GM23338 (cell line): ENCODE measurements at regions not wholly inside any gene's neighbourhood (a gene's known extent, or its start where the extent isn't known, plus 50 kb on each side); places are given as distances from the start of the nearest gene placed in this dataset.

Experiments
- ATAC-seq: fragments of 200-7000 bp; cut with Tn5 transposase; 3 replicates; pipeline ENCODE4 v1.9.1; 2020
- DNase-seq: peaks from one replicate; pipeline ENCODE4 v3.0.0-alpha.2; 2015; ENCODE audit warnings: low spot score
- H2AFZ ChIP-seq: fragments of 200-600 bp; sonication (generic); 2 replicates; pipeline ENCODE4 v1.8.0; 2016; ENCODE audit warnings: antibody characterized with exemption, mild to moderate bottlenecking, moderate library complexity
- H3F3A ChIP-seq: fragments of 200-600 bp; sonication (generic); replicated peaks from 2 replicates; pipeline ENCODE4 v1.8.0; 2017; ENCODE audit warnings: antibody characterized with exemption, mixed run types, low read depth
- H3K27ac ChIP-seq: fragments of 200-600 bp; sonication (generic); 2 replicates; pipeline ENCODE4 v1.6.1; 2016; ENCODE audit warnings: low read depth
- H3K27me3 ChIP-seq: fragments of 200-600 bp; sonication (generic); 2 replicates; pipeline ENCODE4 v1.8.0; 2016; ENCODE audit warnings: mild to moderate bottlenecking, mixed run types, moderate library complexity; ENCODE audit not compliant: insufficient read depth
- H3K36me3 ChIP-seq: fragments of 200-600 bp; sonication (generic); 2 replicates; pipeline ENCODE4 v1.8.0; 2016; ENCODE audit warnings: mild to moderate bottlenecking; ENCODE audit not compliant: insufficient read depth
- H3K4me1 ChIP-seq: fragments of 200-600 bp; sonication (generic); 2 replicates; pipeline ENCODE4 v1.8.0; 2016; ENCODE audit warnings: mild to moderate bottlenecking, moderate library complexity; ENCODE audit not compliant: insufficient read depth
- H3K4me2 ChIP-seq: fragments of 200-600 bp; sonication (generic); 2 replicates; pipeline ENCODE4 v1.7.1; 2017; ENCODE audit warnings: mixed run types
- H3K4me3 ChIP-seq: fragments of 200-600 bp; sonication (generic); 2 replicates; pipeline ENCODE4 v1.6.1; 2016; ENCODE audit warnings: mixed run types
- H3K79me2 ChIP-seq: fragments of 200-600 bp; sonication (generic); replicated peaks from 2 replicates; pipeline ENCODE4 v1.8.0; 2017; ENCODE audit warnings: mild to moderate bottlenecking; ENCODE audit not compliant: insufficient read depth
- H3K9me2 ChIP-seq: fragments of 200-600 bp; sonication (generic); 2 replicates; pipeline ENCODE4 v1.8.0; 2017; ENCODE audit not compliant: insufficient read depth
- H4K20me1 ChIP-seq: fragments of 200-600 bp; sonication (generic); replicated peaks from 2 replicates; pipeline ENCODE4 v1.8.0; 2017; ENCODE audit warnings: mild to moderate bottlenecking; ENCODE audit not compliant: insufficient read depth
- H3K27ac Mint-ChIP-seq: 2 replicates; pipeline ENCODE4 v1.8.0; 2020; ENCODE audit warnings: inconsistent platforms, mild to moderate bottlenecking, moderate library complexity, mixed read lengths
- H3K27me3 Mint-ChIP-seq: 3 replicates; pipeline ENCODE4 v1.8.0; 2022; ENCODE audit warnings: low read depth, mild to moderate bottlenecking, moderate library complexity, mixed read lengths, inconsistent platforms; ENCODE audit not compliant: insufficient read depth, poor library complexity
- H3K36me3 Mint-ChIP-seq: 3 replicates; pipeline ENCODE4 v1.8.0; 2021; ENCODE audit warnings: low read depth, mild to moderate bottlenecking, inconsistent platforms, moderate library complexity, mixed read lengths
- H3K4me1 Mint-ChIP-seq: 3 replicates; pipeline ENCODE4 v1.8.0; 2020; ENCODE audit warnings: mild to moderate bottlenecking, inconsistent platforms, mixed read lengths
- H3K4me3 Mint-ChIP-seq: 3 replicates; pipeline ENCODE4 v1.8.0; 2021; ENCODE audit warnings: moderate library complexity, mild to moderate bottlenecking, inconsistent platforms, mixed read lengths
- H3K9me3 Mint-ChIP-seq: 3 replicates; pipeline ENCODE4 v1.8.0; 2020; ENCODE audit warnings: moderate library complexity, mild to moderate bottlenecking, inconsistent platforms, mixed read lengths
- CREB1 ChIP-seq: fragments of 250-450 bp; sonication (Bioruptor Pico); IDR thresholded peaks from 2 replicates; pipeline ENCODE4 v1.5.0; 2020; ENCODE audit warnings: low read depth, mild to moderate bottlenecking, moderate library complexity
- CTCF ChIP-seq, 2 experiments: fragments of 200-600 bp in 1 of 2; sonication (generic) in 1 of 2; conservative IDR thresholded peaks; 2 replicates each; pipeline versions ENCODE4 v1.5.1 to v1.6.1; 2016 to 2017; ENCODE audit warnings: antibody characterized with exemption in 2 of 2, low read depth in 2 of 2, mild to moderate bottlenecking in 2 of 2, moderate library complexity in 1 of 2
- ETS1 ChIP-seq: IDR thresholded peaks from 2 replicates; pipeline ENCODE4 v1.6.1; 2016; ENCODE audit warnings: antibody characterized with exemption
- NANOG ChIP-seq: IDR thresholded peaks from 2 replicates; pipeline ENCODE4 v1.6.1; 2016; ENCODE audit warnings: antibody characterized with exemption, borderline replicate concordance
- POLR2AphosphoS5 ChIP-seq: IDR thresholded peaks from 2 replicates; pipeline ENCODE4 v1.6.1; 2016; ENCODE audit warnings: antibody characterized with exemption, low read depth
- STAT1 ChIP-seq: IDR thresholded peaks from one replicate; pipeline ENCODE4 v1.6.1; 2016; ENCODE audit warnings: antibody characterized with exemption; ENCODE audit not compliant: unreplicated experiment
- ZNF331 ChIP-seq: fragments of 250-450 bp; sonication (Bioruptor Pico); IDR thresholded peaks from 2 replicates; pipeline ENCODE4 v1.5.0; 2020; ENCODE audit warnings: low read depth, mild to moderate bottlenecking, moderate library complexity
- ZNF462 ChIP-seq: fragments of 250-450 bp; sonication (Bioruptor Pico); IDR thresholded peaks from 2 replicates; pipeline ENCODE4 v1.5.0; 2020; ENCODE audit warnings: mild to moderate bottlenecking, moderate library complexity
- TF ChIP-seq, protein P1 (sequence below): IDR thresholded peaks from one replicate; pipeline ENCODE4 v1.6.1; 2018; ENCODE audit warnings: antibody characterized with exemption; ENCODE audit not compliant: unreplicated experiment

DNA sequence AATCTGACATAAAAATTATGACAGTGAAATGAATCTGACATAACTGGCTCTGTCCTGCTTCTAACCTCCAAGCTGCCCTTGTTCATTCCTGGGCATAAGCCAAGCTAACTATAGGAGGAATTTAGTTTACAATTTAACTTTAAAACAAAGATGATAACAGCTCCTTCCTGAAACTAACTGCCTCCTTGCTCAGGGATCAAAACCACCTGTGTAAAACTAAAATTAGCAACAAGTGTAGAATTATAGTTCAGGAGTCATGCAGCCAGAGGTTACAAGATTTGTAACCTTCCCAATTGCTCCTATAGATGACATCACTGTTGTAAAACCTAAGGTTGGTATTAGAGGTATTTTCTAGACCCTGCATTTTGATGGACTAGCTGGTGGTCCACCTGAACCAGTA, 256.4 kb upstream of the POM121L12 start:
- Mint-ChIP-seq H3K27me3 (no peaks in the 10 kb centered on the region), H3K4me3 (no peak overlapping the region), H3K27ac (no peak overlapping the region), H3K36me3 (no peaks in the 10 kb centered on the region), H3K9me3 (no peaks in the 10 kb centered on the region), H3K4me1 (no peaks in the 10 kb centered on the region; the same call in 2 of the 3 replicates)
- Histone ChIP-seq H3K27ac (no peak overlapping the region), H3F3A (no peaks in the 10 kb centered on the region), H3K27me3 (no peaks in the 10 kb centered on the region), H3K79me2 (no peaks in the 10 kb centered on the region), H3K36me3 (no peaks in the 10 kb centered on the region), H3K9me2 (peaks cover under 1% of the 10 kb centered on the region; the same call in 1 of the 2 replicates), H4K20me1 (no peaks in the 10 kb centered on the region), H3K4me2 (no peak overlapping the region), H2AFZ (no peak overlapping the region), H3K4me1 (no peaks in the 10 kb centered on the region), H3K4me3 (no peak overlapping the region)
- no peak for TF ChIP-seq ZNF331 (CRISPR knock-in tag)
- TF ChIP-seq, protein P1, sequence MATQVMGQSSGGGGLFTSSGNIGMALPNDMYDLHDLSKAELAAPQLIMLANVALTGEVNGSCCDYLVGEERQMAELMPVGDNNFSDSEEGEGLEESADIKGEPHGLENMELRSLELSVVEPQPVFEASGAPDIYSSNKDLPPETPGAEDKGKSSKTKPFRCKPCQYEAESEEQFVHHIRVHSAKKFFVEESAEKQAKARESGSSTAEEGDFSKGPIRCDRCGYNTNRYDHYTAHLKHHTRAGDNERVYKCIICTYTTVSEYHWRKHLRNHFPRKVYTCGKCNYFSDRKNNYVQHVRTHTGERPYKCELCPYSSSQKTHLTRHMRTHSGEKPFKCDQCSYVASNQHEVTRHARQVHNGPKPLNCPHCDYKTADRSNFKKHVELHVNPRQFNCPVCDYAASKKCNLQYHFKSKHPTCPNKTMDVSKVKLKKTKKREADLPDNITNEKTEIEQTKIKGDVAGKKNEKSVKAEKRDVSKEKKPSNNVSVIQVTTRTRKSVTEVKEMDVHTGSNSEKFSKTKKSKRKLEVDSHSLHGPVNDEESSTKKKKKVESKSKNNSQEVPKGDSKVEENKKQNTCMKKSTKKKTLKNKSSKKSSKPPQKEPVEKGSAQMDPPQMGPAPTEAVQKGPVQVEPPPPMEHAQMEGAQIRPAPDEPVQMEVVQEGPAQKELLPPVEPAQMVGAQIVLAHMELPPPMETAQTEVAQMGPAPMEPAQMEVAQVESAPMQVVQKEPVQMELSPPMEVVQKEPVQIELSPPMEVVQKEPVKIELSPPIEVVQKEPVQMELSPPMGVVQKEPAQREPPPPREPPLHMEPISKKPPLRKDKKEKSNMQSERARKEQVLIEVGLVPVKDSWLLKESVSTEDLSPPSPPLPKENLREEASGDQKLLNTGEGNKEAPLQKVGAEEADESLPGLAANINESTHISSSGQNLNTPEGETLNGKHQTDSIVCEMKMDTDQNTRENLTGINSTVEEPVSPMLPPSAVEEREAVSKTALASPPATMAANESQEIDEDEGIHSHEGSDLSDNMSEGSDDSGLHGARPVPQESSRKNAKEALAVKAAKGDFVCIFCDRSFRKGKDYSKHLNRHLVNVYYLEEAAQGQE = no peak
- TF ChIP-seq NANOG = no peak
- no peak for TF ChIP-seq POLR2AphosphoS5
- no peak for TF ChIP-seq CREB1 (CRISPR knock-in tag)
- no peak for ATAC-seq
- no peak for DNase-seq

DNA sequence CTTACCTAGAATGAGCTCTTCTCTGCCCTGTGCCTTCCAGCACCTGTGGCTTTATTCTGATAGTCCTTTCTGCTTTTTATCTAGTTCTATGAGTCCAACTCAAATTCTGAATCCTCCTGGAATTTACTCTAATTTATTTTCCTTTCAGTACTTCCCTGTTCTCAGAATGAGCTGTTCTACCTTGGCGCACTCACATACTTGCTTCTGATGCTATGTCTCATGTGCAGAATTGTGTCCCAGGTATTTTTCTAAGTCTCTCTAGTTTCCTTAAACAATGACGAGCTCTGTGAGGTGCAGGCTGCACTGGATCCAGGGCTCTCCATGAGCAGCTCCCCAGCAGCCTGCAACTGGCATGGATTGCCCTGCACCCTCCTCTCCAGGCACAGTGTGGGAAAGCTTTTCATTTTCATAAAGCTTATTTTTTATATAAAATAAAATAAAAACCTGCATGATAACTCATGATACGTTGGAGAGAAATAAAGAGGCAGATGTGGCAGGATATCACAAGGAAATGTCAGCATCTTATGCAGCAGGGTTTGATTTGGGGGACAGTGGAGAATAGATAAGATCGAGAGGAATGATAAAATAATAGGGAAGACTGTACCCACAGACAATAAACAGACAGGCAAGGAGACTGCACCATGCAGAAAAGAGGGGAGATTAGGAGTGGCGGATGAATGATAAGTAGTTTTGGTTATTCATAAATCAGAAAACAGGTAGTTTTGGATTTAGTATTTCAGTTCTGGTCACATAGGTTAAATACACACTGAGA, 258.2 kb upstream of the POM121L12 start:
- H3K27ac Mint-ChIP-seq = no peak overlapping the region
- no peak for ATAC-seq
- no peak overlapping the region for H3K4me2 ChIP-seq
- H3K36me3 Mint-ChIP-seq = no peaks in the 10 kb centered on the region
- no peaks in the 10 kb centered on the region for H3K4me1 ChIP-seq
- H2AFZ ChIP-seq = peak overlapping the region; percentile 69; the same call in 1 of the 2 replicates
- DNase-seq = no peak
- H3K27me3 ChIP-seq = no peaks in the 10 kb centered on the region
- no peaks in the 10 kb centered on the region for H3K27me3 Mint-ChIP-seq
- no peaks in the 10 kb centered on the region for H3K9me2 ChIP-seq
- no peak overlapping the region for H3K27ac ChIP-seq
- H3K4me1 Mint-ChIP-seq = no peaks in the 10 kb centered on the region; the same call in 2 of the 3 replicates
- no peak overlapping the region for H3K4me3 ChIP-seq
- H3K4me3 Mint-ChIP-seq = no peak overlapping the region
- no peaks in the 10 kb centered on the region for H3K36me3 ChIP-seq
- no peaks in the 10 kb centered on the region for H4K20me1 ChIP-seq
- no peaks in the 10 kb centered on the region for H3K9me3 Mint-ChIP-seq
- H3F3A ChIP-seq = no peaks in the 10 kb centered on the region
- H3K79me2 ChIP-seq = no peaks in the 10 kb centered on the region
- TF ChIP-seq ZNF462 (CRISPR knock-in tag) (no peak), CTCF (conservative IDR thresholded peaks at IDR 0.05; ENCODE audit: low read depth in 2 of 2) (no peak), ETS1 (no peak), STAT1 (no peak)
